Common myeloid progenitor, CD34-positive (primary cell): ENCODE measurements at regions not wholly inside any gene's neighbourhood (a gene's known extent, or its start where the extent isn't known, plus 50 kb on each side); places are given as distances from the start of the nearest gene placed in this dataset.
"Not testable (repeated sequence)": the region's sequence is repeated elsewhere in the genome, so short reads cannot be mapped to it uniquely, and the experiment has no call there.

Source experiments
- CTCF ChIA-PET: fragments of 350-600 bp; sonication (Branson Sonifier 250); formaldehyde crosslinking; loops from one replicate; lab custom pipeline; 2021; ENCODE audit warnings: antibody characterized with exemption; lab: Charles Lee
- POLR2A ChIA-PET: fragments of 350-600 bp; sonication (Branson Sonifier 250); formaldehyde crosslinking; loops from one replicate; lab custom pipeline; 2021; ENCODE audit warnings: antibody characterized with exemption; lab: Charles Lee
- DNase-seq, 3 donors: peaks; one replicate each; pipeline versions ENCODE4 v3.0.0 to v3.0.0-alpha.2; 2013
- H3K27ac ChIP-seq, 2 experiments: 1 replicate in 1 of 2; 2 replicates in 1 of 2; pipeline ENCODE4 v1.7.0; 2013; ENCODE audit warnings: inconsistent platforms in 2 of 2, low read length in 2 of 2, mild to moderate bottlenecking in 2 of 2, low read depth in 1 of 2, moderate library complexity in 1 of 2; ENCODE audit not compliant: severe bottlenecking in 2 of 2, insufficient read depth in 1 of 2, poor library complexity in 1 of 2
- H3K27me3 ChIP-seq, 5 experiments: replicated peaks in 2 of 5; 1 replicate in 3 of 5; 2 replicates in 2 of 5; pipeline versions ENCODE4 v1.6.1 to v1.7.0; 2013; ENCODE audit warnings: low read length in 4 of 5, mild to moderate bottlenecking in 2 of 5, moderate library complexity in 2 of 5, inconsistent platforms in 1 of 5; ENCODE audit not compliant: insufficient read depth in 5 of 5, control insufficient read depth in 4 of 5
- H3K36me3 ChIP-seq, 4 experiments: 1 replicate in 2 of 4; 2 replicates in 2 of 4; pipeline versions ENCODE4 v1.6.1 to v1.7.0; 2013; ENCODE audit warnings: low read length in 3 of 4, control low read depth in 1 of 4, mild to moderate bottlenecking in 1 of 4; ENCODE audit not compliant: control insufficient read depth in 4 of 4, insufficient read depth in 4 of 4
- H3K4me1 ChIP-seq, 4 experiments: 1 replicate in 3 of 4; 2 replicates in 1 of 4; pipeline versions ENCODE4 v1.6.1 to v1.7.1; 2013; ENCODE audit warnings: low read length in 3 of 4, mild to moderate bottlenecking in 3 of 4, control low read depth in 1 of 4, inconsistent platforms in 1 of 4, moderate library complexity in 1 of 4; ENCODE audit not compliant: control insufficient read depth in 4 of 4, insufficient read depth in 4 of 4; ENCODE audit errors: control extremely low read depth in 1 of 4
- H3K4me3 ChIP-seq, 7 experiments: 1 replicate in 4 of 7; 2 replicates in 3 of 7; pipeline versions ENCODE4 v1.5.1 to v1.7.0; 2013; ENCODE audit warnings: mild to moderate bottlenecking in 7 of 7, low read length in 6 of 7, moderate library complexity in 6 of 7, inconsistent platforms in 2 of 7, low read depth in 2 of 7, control low read depth in 1 of 7; ENCODE audit not compliant: insufficient read depth in 4 of 7, control insufficient read depth in 1 of 7; ENCODE audit errors: extremely low read depth in 1 of 7
- H3K9me3 ChIP-seq, 5 experiments: 1 replicate in 4 of 5; 2 replicates in 1 of 5; pipeline versions ENCODE4 v1.6.1 to v1.7.1; 2013; ENCODE audit warnings: low read length in 4 of 5, mild to moderate bottlenecking in 2 of 5, inconsistent platforms in 1 of 5, low read depth in 1 of 5, moderate library complexity in 1 of 5; ENCODE audit not compliant: control insufficient read depth in 4 of 5, insufficient read depth in 2 of 5; ENCODE audit errors: control extremely low read depth in 1 of 5
- WGBS: methylation state at CpG from one replicate; pipeline ENCODE4 v1.1.5; 2013; ENCODE audit not compliant: insufficient coverage; 5-methylcytosine and 5-hydroxymethylcytosine counted together

GRCh38 chr22:26768952-26769351 is 111.6 kb downstream of the MIAT start:
- H3K9me3 ChIP-seq, result peaks cover 0 to 3% (median 0%) of the 10 kb centered on the region in 5 experiments
- POLR2A ChIA-PET, result no interaction called here
- 92% methylated on average over 6 of the region's 11 CpGs for WGBS
- no peak overlapping the region for H3K4me3 ChIP-seq
- H3K4me1 ChIP-seq, result no peaks in the 10 kb centered on the region
- CTCF ChIA-PET, result interaction anchor here (2.1 kb wide), 1 partner anchor 13 kb away, joined by 7 read pairs; no protein-coding TSS in a partner anchor
- DNase-seq, result no peak
- peaks cover 0 to 7% (median 2%) of the 10 kb centered on the region in 4 experiments for H3K36me3 ChIP-seq
- H3K27ac ChIP-seq, result no peak overlapping the region
- no peaks in the 10 kb centered on the region for H3K27me3 ChIP-seq

- Histone ChIP-seq H3K27ac (no peak overlapping the region), H3K9me3 (peaks cover 0 to 3% (median 0%) of the 10 kb centered on the region in 5 experiments)
These were observed 112.3 kb downstream of the MIAT start for GRCh38 chr22:26769663-26770062.

GRCh38 chr22:26770624-26771023 is 113.2 kb downstream of the MIAT start:
- WGBS, result 100% methylated on average over 1 of the region's 2 CpGs
- peak in 1 of 3 donors; percentile 7 for DNase-seq
- H3K4me1 ChIP-seq, result no peaks in the 10 kb centered on the region
- ChIA-PET CTCF (no interaction called here), POLR2A (interaction anchor here (0.6 kb wide), 1 partner anchor 127 kb away, joined by 6 read pairs; no protein-coding TSS in a partner anchor)
- no peak overlapping the region for H3K4me3 ChIP-seq
- H3K27me3 ChIP-seq, result no peaks in the 10 kb centered on the region
- H3K9me3 ChIP-seq, result peaks cover 0 to 5% (median 3%) of the 10 kb centered on the region in 5 experiments
- no peak overlapping the region for H3K27ac ChIP-seq
- H3K36me3 ChIP-seq, result peaks cover 0 to 23% (median 8%) of the 10 kb centered on the region in 4 experiments

More at GRCh38 chr22:26769663-26770062, 112.3 kb downstream of the MIAT start:
- H3K4me1 ChIP-seq, result no peaks in the 10 kb centered on the region
- WGBS, result 100% methylated on average over 1 of the region's 1 CpG
- H3K27me3 ChIP-seq, result no peaks in the 10 kb centered on the region
- H3K4me3 ChIP-seq, result no peak overlapping the region
- DNase-seq, result no peak
- ChIA-PET CTCF (interaction anchor here (2.1 kb wide), 1 partner anchor 13 kb away, joined by 7 read pairs; no protein-coding TSS in a partner anchor), POLR2A (no interaction called here)
- peaks cover 0 to 14% (median 4%) of the 10 kb centered on the region in 4 experiments for H3K36me3 ChIP-seq

GRCh38 chr22:26773054-26773453 is 115.7 kb downstream of the MIAT start:
- H3K27me3 ChIP-seq, CTCF ChIA-PET: not testable (repeated sequence)

GRCh38 chr22:26775394-26775793 is 118.0 kb downstream of the MIAT start:
- ChIA-PET CTCF (interaction anchor here (1.0 kb wide), 1 partner anchor 15 kb away, joined by 3 read pairs; no protein-coding TSS in a partner anchor), POLR2A (no interaction called here)
- H3K4me1 ChIP-seq, result no peaks in the 10 kb centered on the region
- H3K9me3 ChIP-seq, result peaks cover 0 to 14% (median 3%) of the 10 kb centered on the region in 5 experiments
- no peak for DNase-seq
- no peak overlapping the region for H3K27ac ChIP-seq
- H3K27me3 ChIP-seq, result no peaks in the 10 kb centered on the region
- H3K36me3 ChIP-seq, result peaks cover 3 to 40% (median 19%) of the 10 kb centered on the region in 4 experiments
- WGBS, result 96% methylated on average over 3 of the region's 3 CpGs
- H3K4me3 ChIP-seq, result no peak overlapping the region

More at GRCh38 chr22:26773054-26773453, 115.7 kb downstream of the MIAT start:
- DNase-seq, POLR2A ChIA-PET, H3K9me3 ChIP-seq, H3K27ac ChIP-seq, H3K4me3 ChIP-seq, H3K4me1 ChIP-seq: not testable (repeated sequence)
- no CpG with 5 or more reads among the region's 28 CpGs for whole genome bisulfite sequencing
- H3K36me3 ChIP-seq, result peaks cover 0 to 21% (median 9%) of the 10 kb centered on the region in 4 experiments

GRCh38 chr22:26777156-26777801 is 119.9 kb downstream of the MIAT start:
- ChIA-PET CTCF (no interaction called here), POLR2A (no interaction called here)
- Histone ChIP-seq H3K9me3 (peaks cover 0 to 14% (median 3%) of the 10 kb centered on the region in 5 experiments), H3K4me3 (no peak overlapping the region), H3K27me3 (no peaks in the 10 kb centered on the region), H3K27ac (no peak overlapping the region), H3K4me1 (no peaks in the 10 kb centered on the region), H3K36me3 (peaks cover 9 to 44% (median 22%) of the 10 kb centered on the region in 4 experiments)
- 50% methylated on average over 5 of the region's 6 CpGs for WGBS
- no peak for DNase-seq

- Histone ChIP-seq H3K36me3 (peaks cover 9 to 47% (median 22%) of the 10 kb centered on the region in 4 experiments), H3K27ac (no peak overlapping the region), H3K4me3 (no peak overlapping the region), H3K9me3 (peaks cover 0 to 14% (median 3%) of the 10 kb centered on the region in 5 experiments), H3K4me1 (no peaks in the 10 kb centered on the region), H3K27me3 (no peaks in the 10 kb centered on the region)
- DNase-seq, result no peak
- ChIA-PET POLR2A (no interaction called here), CTCF (no interaction called here)
- WGBS, result no CpG with 5 or more reads among the region's 1 CpG
These were observed 121.0 kb downstream of the MIAT start for GRCh38 chr22:26778372-26778771.
